GM18858 (cell line): ENCODE measurements at regions not wholly inside any gene's neighbourhood (a gene's known extent, or its start where the extent isn't known, plus 50 kb on each side); places are given as distances from the start of the nearest gene placed in this dataset.
"Not testable (repeated sequence)": the region's sequence is repeated elsewhere in the genome, so short reads cannot be mapped to it uniquely, and the experiment has no call there.

Experiments used
- ATAC-seq: cut with Tn5 transposase; IDR thresholded peaks from one replicate; pipeline ENCODE4 v1.9.1; 2021; ENCODE audit not compliant: unreplicated experiment

- ATAC-seq = no peak
These were observed 51.0 kb downstream of the FHIP2A start for GRCh38 chr10:114872519-114873087.

DNA sequence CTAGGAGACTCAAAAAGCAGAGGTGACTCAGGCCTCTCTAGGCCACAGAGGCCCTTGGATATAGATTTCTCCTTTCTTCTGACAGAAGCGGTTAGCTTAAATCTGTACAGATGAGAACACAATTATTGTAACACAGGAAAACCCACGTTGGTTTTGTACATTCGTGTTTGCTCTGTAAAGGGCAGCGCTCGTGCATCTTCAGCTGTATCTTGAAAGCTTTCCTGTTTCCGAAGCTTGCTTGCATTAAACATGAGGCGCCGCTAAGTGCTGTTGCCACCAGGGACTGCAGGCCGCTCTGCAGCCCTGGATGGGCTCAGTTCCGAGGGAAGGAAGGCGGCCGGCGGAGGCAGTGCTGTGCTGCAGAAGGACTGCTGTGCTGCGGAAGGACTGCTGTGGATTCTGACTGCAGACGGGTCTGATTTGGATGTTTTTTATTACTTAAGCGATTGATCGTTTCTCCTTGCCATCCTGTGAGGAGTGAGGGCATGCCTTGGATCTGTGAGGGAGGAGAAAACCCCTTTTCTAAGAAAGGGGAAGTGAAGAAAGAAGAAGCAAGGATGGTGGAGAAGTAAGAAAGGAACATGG, 53.3 kb downstream of the FHIP2A start:
- peak; percentile 31 for ATAC-seq

GRCh38 chr10:114875590-114876081, 54.1 kb downstream of the FHIP2A start:
- not testable (repeated sequence) for ATAC-seq

GRCh38 chr10:114876169-114876568, 54.6 kb downstream of the FHIP2A start:
- ATAC-seq = no peak

- peak; percentile 77 for ATAC-seq
These were observed 55.2 kb downstream of the FHIP2A start for GRCh38 chr10:114876602-114877300.

- ATAC-seq = no peak
These were observed 55.7 kb downstream of the FHIP2A start for GRCh38 chr10:114877301-114877644.

GRCh38 chr10:114879093-114879492, 57.5 kb downstream of the FHIP2A start:
- ATAC-seq = no peak

DNA sequence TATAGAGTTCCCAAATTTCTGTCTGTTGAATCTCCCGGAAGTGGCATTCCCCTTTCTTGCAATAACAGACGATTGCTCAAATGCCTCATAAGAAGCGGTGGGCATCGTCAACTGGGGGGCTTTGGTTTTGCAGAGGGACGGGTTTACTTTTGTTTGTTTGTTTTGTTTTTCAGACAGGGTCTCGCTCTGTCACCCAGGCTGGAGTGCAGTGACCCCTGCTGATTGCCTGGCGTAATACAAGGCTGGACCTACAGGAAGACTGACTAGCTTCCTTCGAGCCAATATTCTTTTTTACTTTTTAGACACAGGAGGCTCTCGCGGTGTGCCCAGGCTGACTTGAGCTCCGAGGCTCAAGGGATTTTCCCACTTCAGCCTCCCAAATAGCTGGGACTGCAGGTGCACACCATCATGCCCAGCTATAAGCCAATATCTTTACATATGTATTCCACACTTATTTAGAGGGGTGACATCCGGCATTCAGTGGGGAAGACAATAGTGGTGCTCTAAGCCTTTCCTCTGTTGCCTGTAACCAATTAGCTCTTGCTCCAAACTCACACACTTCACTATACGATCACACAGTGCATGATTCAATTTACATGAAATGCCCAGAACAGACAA, 58.1 kb downstream of the FHIP2A start:
- peak; percentile 59 for ATAC-seq

DNA sequence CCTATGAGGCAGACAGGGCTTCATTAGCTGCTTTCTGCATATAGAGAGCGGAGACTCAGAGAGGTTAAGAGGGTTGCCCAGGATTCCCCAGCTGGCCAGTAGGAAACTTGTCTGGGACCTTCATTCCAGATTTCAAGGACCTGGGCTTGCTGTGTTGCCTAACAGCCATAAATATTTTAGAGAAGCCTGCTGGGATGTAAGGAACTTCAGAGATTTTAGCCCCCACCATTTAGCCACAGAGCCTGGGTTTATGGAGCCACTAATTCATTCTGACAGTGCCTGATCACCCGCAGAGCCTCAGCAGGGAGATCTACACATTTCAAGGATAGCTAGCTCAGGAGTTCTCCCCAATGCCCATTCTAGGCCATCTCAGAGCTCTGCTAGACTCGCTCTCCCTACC, 56.6 kb upstream of the TRUB1 start:
- no peak for ATAC-seq

DNA sequence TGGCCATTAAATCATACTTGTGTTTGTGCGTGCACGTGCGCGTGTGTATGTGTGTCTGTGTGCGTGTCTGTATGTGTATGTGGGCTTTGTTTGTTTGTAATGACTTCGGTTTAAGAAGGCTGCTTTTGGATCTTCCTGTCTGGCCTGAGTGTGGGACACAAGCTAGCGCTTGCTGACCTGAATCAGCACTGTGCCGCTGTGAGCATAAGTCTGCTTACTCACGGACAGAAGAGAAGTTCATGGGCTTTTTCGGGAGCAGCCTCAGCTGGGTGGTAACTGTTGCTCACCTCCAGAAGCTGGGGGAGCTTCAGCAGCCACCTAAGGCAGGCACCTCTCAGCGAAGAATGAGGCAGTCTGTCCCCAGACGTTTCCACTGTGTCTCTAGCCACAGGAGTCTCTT, 56.1 kb upstream of the TRUB1 start:
- ATAC-seq = no peak

GRCh38 chr10:114885443-114885842, 52.6 kb upstream of the TRUB1 start:
- no peak for ATAC-seq
